PC-3 (cell line): ENCODE measurements at regions not wholly inside any gene's neighbourhood (a gene's known extent, or its start where the extent isn't known, plus 50 kb on each side); places are given as distances from the start of the nearest gene placed in this dataset.

Experiments used
- EZH2phosphoT487 ChIP-seq: fragments of 300-600 bp; sonication (generic); IDR thresholded peaks from 2 replicates; pipeline ENCODE4 v1.6.1; 2018; ENCODE audit warnings: mild to moderate bottlenecking, antibody characterized with exemption, low read length, borderline replicate concordance
- TF ChIP-seq, protein P1 (sequence below): fragments of 300-600 bp; sonication (generic); conservative IDR thresholded peaks from 2 replicates; pipeline ENCODE4 v1.5.1; 2017; ENCODE audit warnings: antibody characterized with exemption, low read depth, mild to moderate bottlenecking, low read length

GRCh38 chr3:64445109-64445943 lies 220.1 kb upstream of the PRICKLE2 start:
- TF ChIP-seq, protein P1, sequence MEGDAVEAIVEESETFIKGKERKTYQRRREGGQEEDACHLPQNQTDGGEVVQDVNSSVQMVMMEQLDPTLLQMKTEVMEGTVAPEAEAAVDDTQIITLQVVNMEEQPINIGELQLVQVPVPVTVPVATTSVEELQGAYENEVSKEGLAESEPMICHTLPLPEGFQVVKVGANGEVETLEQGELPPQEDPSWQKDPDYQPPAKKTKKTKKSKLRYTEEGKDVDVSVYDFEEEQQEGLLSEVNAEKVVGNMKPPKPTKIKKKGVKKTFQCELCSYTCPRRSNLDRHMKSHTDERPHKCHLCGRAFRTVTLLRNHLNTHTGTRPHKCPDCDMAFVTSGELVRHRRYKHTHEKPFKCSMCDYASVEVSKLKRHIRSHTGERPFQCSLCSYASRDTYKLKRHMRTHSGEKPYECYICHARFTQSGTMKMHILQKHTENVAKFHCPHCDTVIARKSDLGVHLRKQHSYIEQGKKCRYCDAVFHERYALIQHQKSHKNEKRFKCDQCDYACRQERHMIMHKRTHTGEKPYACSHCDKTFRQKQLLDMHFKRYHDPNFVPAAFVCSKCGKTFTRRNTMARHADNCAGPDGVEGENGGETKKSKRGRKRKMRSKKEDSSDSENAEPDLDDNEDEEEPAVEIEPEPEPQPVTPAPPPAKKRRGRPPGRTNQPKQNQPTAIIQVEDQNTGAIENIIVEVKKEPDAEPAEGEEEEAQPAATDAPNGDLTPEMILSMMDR, result no peak
- TF ChIP-seq EZH2phosphoT487, result no peak
